ENCODE measurements at regions not wholly inside any gene's neighbourhood (a gene's known extent, or its start where the extent isn't known, plus 50 kb on each side); places are given as distances from the start of the nearest gene placed in this dataset.
A peak's percentile ranks its signal among the peaks of the same experiment; 100 is the strongest.

GRCh38 chr2:76288146-76288545 is 577.4 kb upstream of the GCFC2 start:
- H2AFZ ChIP-seq (ENCODE audit: low read depth), result no peak overlapping the region
- 17% methylated on average over 2 of the region's 2 CpGs for WGBS (ENCODE audit: low lambda C conversion rate)
- ChIA-PET CTCF (no interaction called here), POLR2A (no interaction called here)
- no peaks in the 10 kb centered on the region for H3K79me2 ChIP-seq (ENCODE audit: insufficient read depth)
- peak overlapping the region in 1 of 2 experiments; percentile 34; a peak in 1 of 4 replicates for H3K27ac ChIP-seq (ENCODE audit: low read depth in 2 of 2, low read length in 1 of 2)
- no peaks in the 10 kb centered on the region for H3K9me3 ChIP-seq
- no peak for DNase-seq
- H3K4me2 ChIP-seq, result no peak overlapping the region
- H3K9ac ChIP-seq, result no peak overlapping the region
- H3K9me2 ChIP-seq, result no peaks in the 10 kb centered on the region
- H3K27me3 ChIP-seq (ENCODE audit: insufficient read depth), result no peaks in the 10 kb centered on the region; the same call in 1 of the 2 replicates
- H3K36me3 ChIP-seq (replicated peaks in 1 of 2; ENCODE audit: control insufficient read depth in 1 of 2, insufficient read depth in 2 of 2, low read length in 1 of 2), result no peaks in the 10 kb centered on the region
- H3K4me3 ChIP-seq (ENCODE audit: low read depth in 2 of 2, low read length in 1 of 2), result no peak overlapping the region
- H3K4me1 ChIP-seq (ENCODE audit: control insufficient read depth in 1 of 2, insufficient read depth in 2 of 2, low read depth in 1 of 2, low read length in 1 of 2), result peaks cover 0 to 2% of the 10 kb centered on the region in 2 experiments; a peak in 1 of 4 replicates
- H4K20me1 ChIP-seq (ENCODE audit: insufficient read depth), result no peaks in the 10 kb centered on the region
- TF ChIP-seq MEF2A (IDR thresholded peaks at IDR 0.05; ENCODE audit: borderline replicate concordance, low read depth), result no peak
- no peak for TF ChIP-seq FOXM1 (IDR thresholded peaks at IDR 0.05; ENCODE audit: low read depth)
- TF ChIP-seq JUND (IDR thresholded peaks at IDR 0.05), result no peak
- TF ChIP-seq RXRA (IDR thresholded peaks at IDR 0.05; ENCODE audit: borderline replicate concordance, low read depth), result no peak
- TF ChIP-seq CHD2 (IDR thresholded peaks at IDR 0.05; ENCODE audit: low read length, partially characterized antibody), result no peak
- no peak for TF ChIP-seq REST (IDR thresholded peaks at IDR 0.05; ENCODE audit: low read depth, low read length)
- no peak for TF ChIP-seq TCF12 (IDR thresholded peaks at IDR 0.05)
- TF ChIP-seq NFIC (IDR thresholded peaks at IDR 0.05; ENCODE audit: borderline replicate concordance), result no peak
- TF ChIP-seq MXI1 (IDR thresholded peaks at IDR 0.05; ENCODE audit: low read depth, low read length), result no peak
- TF ChIP-seq GATA2 (CRISPR knock-in tag; IDR thresholded peaks at IDR 0.05), result no peak
- TF ChIP-seq RAD21 (IDR thresholded peaks at IDR 0.05; ENCODE audit: low read length), result no peak
- no peak for TF ChIP-seq YY1 (IDR thresholded peaks at IDR 0.05; ENCODE audit: low read depth)
- no peak for TF ChIP-seq FOXJ3 (CRISPR knock-in tag; IDR thresholded peaks at IDR 0.05)
- no peak for TF ChIP-seq IRF3 (IDR thresholded peaks at IDR 0.05; ENCODE audit: low read depth, low read length)
- no peak for TF ChIP-seq MAX (IDR thresholded peaks at IDR 0.05; ENCODE audit: low read depth)
- TF ChIP-seq SIN3A (IDR thresholded peaks at IDR 0.05; ENCODE audit: borderline replicate concordance, low read depth, low read length), result no peak
- no peaks in the 10 kb centered on the region for H3F3A ChIP-seq (replicated peaks; ENCODE audit: insufficient read depth)
